HCT116 (cell line): ENCODE measurements at regions not wholly inside any gene's neighbourhood (a gene's known extent, or its start where the extent isn't known, plus 50 kb on each side); places are given as distances from the start of the nearest gene placed in this dataset.
A peak's percentile ranks its signal among the peaks of the same experiment; 100 is the strongest.

Source experiments
- ATAC-seq: fragments of 200-7000 bp; cut with Tn5 transposase; 2 replicates; pipeline ENCODE4 v1.9.1; 2020; ENCODE audit warnings: mild to moderate bottlenecking, moderate library complexity
- BruUV-seq: library from RNA; stranded (reverse); fragments of 400-500 nt; replicated peaks from 2 replicates; lab custom pipeline; 2021; lab: Mats Ljungman, UMichigan
- CTCF ChIA-PET: fragments of 300-600 bp; sonication (Branson Sonifier 250); formaldehyde crosslinking; loops from one replicate; lab custom pipeline; 2021; ENCODE audit warnings: antibody characterized with exemption; lab: Charles Lee
- POLR2A ChIA-PET: fragments of 300-600, 350-600 bp; sonication (Branson Sonifier 250); formaldehyde crosslinking; loops from one replicate; lab custom pipeline; 2021; ENCODE audit warnings: antibody characterized with exemption; lab: Charles Lee
- RAD21 ChIA-PET, 2 experiments: fragments of 300-600 bp; sonication (Branson Sonifier 250); formaldehyde crosslinking; loops; one replicate each; lab custom pipeline; 2023; ENCODE audit warnings: low total read pairs in 2 of 2; ENCODE audit not compliant: uncharacterized antibody in 2 of 2, unreplicated experiment in 2 of 2, low non-redundant PET in 1 of 2; lab: Charles Lee
- DNase-seq: peaks from one replicate; pipeline ENCODE4 v3.0.0-alpha.2; 2010; ENCODE audit warnings: low read depth, low spot score
- H2AFZ ChIP-seq: fragments of 200-600 bp; shearing (Covaris generic), sonication (generic); 2 replicates; pipeline ENCODE4 v1.6.1; 2017; ENCODE audit warnings: low read depth, mixed run types, mixed read lengths, antibody characterized with exemption, low read length; ENCODE audit not compliant: poor library complexity, severe bottlenecking
- H3K27ac ChIP-seq: 2 replicates; pipeline ENCODE4 v1.5.1; 2012; ENCODE audit warnings: low read depth, low read length
- H3K27me3 ChIP-seq: fragments of 200-600 bp; sonication (generic); 2 replicates; pipeline ENCODE4 v1.6.1; 2016; ENCODE audit warnings: mixed run types, low read length, mixed read lengths; ENCODE audit not compliant: insufficient read depth
- H3K36me3 ChIP-seq, 2 experiments: fragments of 200-500 bp in 1 of 2; fragments of 200-600 bp in 1 of 2; sonication (Bioruptor generic) in 1 of 2; sonication (generic) in 1 of 2; 2 replicates each; pipeline versions ENCODE4 v1.5.1 to v1.6.1; 2014 to 2016; ENCODE audit warnings: low read length in 2 of 2, inconsistent platforms in 1 of 2, mixed read lengths in 1 of 2, mixed run types in 1 of 2; ENCODE audit not compliant: insufficient read depth in 2 of 2, control insufficient read depth in 1 of 2
- H3K4me1 ChIP-seq, 2 experiments: fragments of 200-600 bp in 1 of 2; sonication (generic) in 1 of 2; 2 replicates each; pipeline versions ENCODE4 v1.5.1 to v1.6.1; 2012 to 2017; ENCODE audit warnings: low read length in 2 of 2, inconsistent platforms in 1 of 2, mild to moderate bottlenecking in 1 of 2, mixed read lengths in 1 of 2, mixed run types in 1 of 2, moderate library complexity in 1 of 2; ENCODE audit not compliant: insufficient read depth in 2 of 2, control insufficient read depth in 1 of 2
- H3K4me2 ChIP-seq: fragments of 200-600 bp; sonication (generic); 2 replicates; pipeline ENCODE4 v1.6.1; 2017; ENCODE audit warnings: mixed run types, low read length, mixed read lengths
- H3K4me3 ChIP-seq, 2 experiments: fragments of 200-600 bp in 1 of 2; sonication (generic) in 1 of 2; replicated peaks in 1 of 2; 2 replicates each; pipeline ENCODE4 v1.5.1; 2011 to 2016; ENCODE audit warnings: low read length in 2 of 2, control low read depth in 1 of 2, low read depth in 1 of 2, mild to moderate bottlenecking in 1 of 2, mixed read lengths in 1 of 2, mixed run types in 1 of 2
- H3K79me2 ChIP-seq: fragments of 200-600 bp; sonication (generic); 2 replicates; pipeline ENCODE4 v1.6.1; 2017; ENCODE audit warnings: mild to moderate bottlenecking, mixed run types, low read length, moderate library complexity, mixed read lengths; ENCODE audit not compliant: insufficient read depth
- H3K9ac ChIP-seq: fragments of 200-600 bp; sonication (generic); 2 replicates; pipeline ENCODE4 v1.6.1; 2016; ENCODE audit warnings: low read length, mixed read lengths
- H3K9me2 ChIP-seq: fragments of 200-600 bp; sonication (generic), shearing (Covaris generic); 2 replicates; pipeline ENCODE4 v1.6.1; 2017; ENCODE audit warnings: mixed run types, mild to moderate bottlenecking, moderate library complexity; ENCODE audit not compliant: insufficient read depth
- H3K9me3 ChIP-seq, 2 experiments: fragments of 200-500 bp in 1 of 2; fragments of 200-600 bp in 1 of 2; sonication (Bioruptor generic) in 1 of 2; sonication (generic) in 1 of 2; 2 replicates each; pipeline ENCODE4 v1.6.1; 2014 to 2017; ENCODE audit warnings: low read length in 2 of 2, mixed read lengths in 2 of 2, inconsistent platforms in 1 of 2, low read depth in 1 of 2, mild to moderate bottlenecking in 1 of 2, mixed run types in 1 of 2, moderate library complexity in 1 of 2; ENCODE audit not compliant: control insufficient read depth in 1 of 2, insufficient read depth in 1 of 2
- H4K20me1 ChIP-seq: fragments of 200-600 bp; sonication (generic), shearing (Covaris generic); 2 replicates; pipeline ENCODE4 v1.6.1; 2017; ENCODE audit warnings: mixed run types, mild to moderate bottlenecking, moderate library complexity; ENCODE audit not compliant: insufficient read depth
- FOSL1 ChIP-seq: IDR thresholded peaks from 2 replicates; pipeline ENCODE4 v1.6.1; 2012; ENCODE audit warnings: low read depth
- REST ChIP-seq: IDR thresholded peaks from 2 replicates; pipeline ENCODE4 v1.6.1; 2012; ENCODE audit warnings: low read depth
- ZFX ChIP-seq: fragments of 450-650 bp; IDR thresholded peaks from 2 replicates; pipeline ENCODE4 v1.6.1; 2017
- intact Hi-C: fragments of 100-400 bp; cut with micrococcal nuclease; formaldehyde crosslinking; loops from 2 replicates; pipeline ENCODE4 v1.10.0; 2022

GRCh38 chr1:221032637-221033280, 153.5 kb downstream of the HLX start (continued):
- no peak for TF ChIP-seq REST

GRCh38 chr1:221035662-221036153, 156.5 kb downstream of the HLX start:
- H3K9me2 ChIP-seq: 0 out of 2 replicates have a peak, but pooled peaks cover 3% of the 10 kb centered on the region
- no peaks in the 10 kb centered on the region for H3K27me3 ChIP-seq
- no peaks in the 10 kb centered on the region for H3K79me2 ChIP-seq
- ChIA-PET POLR2A (no interaction called here), CTCF (no interaction called here), RAD21 (no interaction called here)
- H3K9ac ChIP-seq: no peak overlapping the region
- H3K9me3 ChIP-seq: no peaks in the 10 kb centered on the region
- no TSS peak for BruUV-seq
- H2AFZ ChIP-seq: peak overlapping the region; percentile 59
- no peak; the same call in 1 of the 2 replicates for ATAC-seq
- DNase-seq: no peak
- H3K4me2 ChIP-seq: peak overlapping the region; percentile 44
- TF ChIP-seq ZFX: no peak
- TF ChIP-seq FOSL1: peak; percentile 31; the same call in 1 of the 2 replicates
- no peak overlapping the region for H3K27ac ChIP-seq
- H4K20me1 ChIP-seq: no peaks in the 10 kb centered on the region
- intact Hi-C loops: no loop called here
- H3K36me3 ChIP-seq: no peaks in the 10 kb centered on the region
- H3K4me1 ChIP-seq: peaks cover 0 to 10% of the 10 kb centered on the region in 2 experiments; a peak in 2 of 4 replicates
- H3K4me3 ChIP-seq: no peak overlapping the region
